ENCODE measurements at regions not wholly inside any gene's neighbourhood (a gene's known extent, or its start where the extent isn't known, plus 50 kb on each side); places are given as distances from the start of the nearest gene placed in this dataset.

DNA sequence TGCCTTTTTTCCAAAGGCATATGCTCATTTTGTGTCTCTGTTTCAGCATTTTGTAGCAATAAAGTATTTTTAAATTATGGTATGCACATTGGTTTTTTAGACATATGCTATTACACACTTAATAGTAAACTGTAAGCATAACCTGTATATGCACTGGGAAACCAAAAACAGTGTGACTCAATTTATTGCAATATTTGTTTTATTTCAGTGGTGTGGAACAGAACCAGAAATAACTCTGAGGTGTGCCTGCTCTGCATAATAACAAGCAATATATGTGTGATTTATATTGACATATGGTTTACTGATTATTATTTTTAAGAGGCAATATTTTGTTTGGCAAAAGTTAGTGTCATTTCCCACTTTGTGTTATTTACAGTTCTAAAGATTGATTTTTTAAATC, 126.6 kb upstream of the CPNE8 start:
- H4K91ac ChIP-seq (replicated peaks; ENCODE audit: insufficient read length, low read length): no peak overlapping the region
- no peak overlapping the region for H3K4me3 ChIP-seq (ENCODE audit: extremely low read depth in 1 of 4, insufficient read depth in 2 of 4, low read depth in 3 of 4, low read length in 4 of 4)
- ChIA-PET POLR2A (ENCODE audit: partially characterized antibody) (no interaction called here), CTCF (ENCODE audit: partially characterized antibody) (interaction anchor here (0.9 kb wide), 1 partner anchor 8 kb away, joined by 3 read pairs; no protein-coding TSS in a partner anchor)
- H3K56ac ChIP-seq (replicated peaks; ENCODE audit: insufficient read length, low read depth, low read length): no peak overlapping the region
- H3K9ac ChIP-seq (replicated peaks in 1 of 4; ENCODE audit: extremely low read depth in 1 of 4, low read depth in 3 of 4, low read length in 3 of 4): no peak overlapping the region
- no peak overlapping the region for H2BK5ac ChIP-seq (ENCODE audit: low read depth, low read length)
- H4K8ac ChIP-seq (ENCODE audit: extremely low read depth, insufficient read depth, low read length): no peak overlapping the region
- H3K27me3 ChIP-seq (replicated peaks in 1 of 4; ENCODE audit: control insufficient read depth in 3 of 4, extremely low read depth in 1 of 4, insufficient read depth in 3 of 4, low read length in 3 of 4): no peaks in the 10 kb centered on the region
- H2BK120ac ChIP-seq (replicated peaks; ENCODE audit: low read depth, low read length): no peak overlapping the region
- no peaks in the 10 kb centered on the region for H3K79me2 ChIP-seq (ENCODE audit: control insufficient read depth in 1 of 2, insufficient read depth in 2 of 2, low read length in 2 of 2)
- no peaks in the 10 kb centered on the region for H3K4me1 ChIP-seq (replicated peaks in 1 of 4; ENCODE audit: control insufficient read depth in 3 of 4, insufficient read depth in 4 of 4, low read length in 3 of 4)
- DNase-seq (ENCODE audit: low read depth in 1 of 2, low spot score in 2 of 2) (no peak), FAIRE-seq (no peak)
- H4K20me1 ChIP-seq (replicated peaks in 1 of 2; ENCODE audit: control insufficient read depth in 1 of 2, insufficient read depth in 2 of 2, low read length in 2 of 2): no peaks in the 10 kb centered on the region
- no peaks in the 10 kb centered on the region for H3K9me3 ChIP-seq (ENCODE audit: insufficient read depth in 2 of 2, low read depth in 1 of 2, low read length in 1 of 2)
- H3K14ac ChIP-seq (ENCODE audit: insufficient read length): no peak overlapping the region
- H3K4ac ChIP-seq (replicated peaks; ENCODE audit: insufficient read length, low read depth, low read length): no peak overlapping the region
- H4K5ac ChIP-seq (ENCODE audit: insufficient read length, low read depth, low read length): no peak overlapping the region
- H2BK12ac ChIP-seq (ENCODE audit: low read depth, low read length): no peak overlapping the region
- no peaks in the 10 kb centered on the region for H3K36me3 ChIP-seq (ENCODE audit: control insufficient read depth in 2 of 4, insufficient read depth in 4 of 4, low read length in 3 of 4)
- no peak overlapping the region for H3K23ac ChIP-seq (ENCODE audit: insufficient read length)
- no peak overlapping the region for H2AK5ac ChIP-seq (ENCODE audit: low read depth, low read length)
- no peaks in the 10 kb centered on the region for H3K79me1 ChIP-seq (ENCODE audit: low read depth, low read length)
- no peak overlapping the region for H2BK20ac ChIP-seq (ENCODE audit: low read length)
- H3K23me2 ChIP-seq (ENCODE audit: low read depth, low read length): no peaks in the 10 kb centered on the region
- H3K4me2 ChIP-seq (ENCODE audit: insufficient read depth in 1 of 2, low read depth in 2 of 2, low read length in 2 of 2): no peak overlapping the region
- H2BK15ac ChIP-seq (ENCODE audit: low read length): no peak overlapping the region
- no peak for TF ChIP-seq CBX8 (IDR thresholded peaks at IDR 0.05; ENCODE audit: borderline replicate concordance, low read depth, low read length)
- TF ChIP-seq SAP30 (IDR thresholded peaks at IDR 0.05; ENCODE audit: insufficient read depth, insufficient replicate concordance, low read length): no peak
- no peak for TF ChIP-seq EZH2 (IDR thresholded peaks at IDR 0.05; ENCODE audit: low read depth, low read length, severe bottlenecking)
- TF ChIP-seq, protein P1, sequence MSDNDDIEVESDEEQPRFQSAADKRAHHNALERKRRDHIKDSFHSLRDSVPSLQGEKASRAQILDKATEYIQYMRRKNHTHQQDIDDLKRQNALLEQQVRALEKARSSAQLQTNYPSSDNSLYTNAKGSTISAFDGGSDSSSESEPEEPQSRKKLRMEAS (IDR thresholded peaks at IDR 0.05): no peak
- TF ChIP-seq RBBP5 (IDR thresholded peaks at IDR 0.05; ENCODE audit: borderline replicate concordance, low read depth, low read length): no peak
- no peak for TF ChIP-seq POU5F1 (IDR thresholded peaks at IDR 0.05; ENCODE audit: low read depth, low read length)
- no peak for TF ChIP-seq POLR2AphosphoS5 (IDR thresholded peaks at IDR 0.05; ENCODE audit: low read depth, low read length)
- TF ChIP-seq TEAD4 (IDR thresholded peaks at IDR 0.05; ENCODE audit: low read depth, low read length): no peak
- TF ChIP-seq SIN3A (conservative IDR thresholded peaks at IDR 0.05 in 1 of 2, IDR thresholded peaks at IDR 0.05 in 1 of 2; ENCODE audit: low read depth in 1 of 2, low read length in 2 of 2): no peak
- TF ChIP-seq GABPA (IDR thresholded peaks at IDR 0.05; ENCODE audit: borderline replicate concordance, insufficient read depth, low read length): no peak
- TF ChIP-seq POLR2A (IDR thresholded peaks at IDR 0.05; ENCODE audit: control extremely low read depth in 1 of 2, low read depth in 2 of 2, low read length in 2 of 2): no peak
- no peak for TF ChIP-seq CEBPB (IDR thresholded peaks at IDR 0.05; ENCODE audit: low read depth, low read length)
- no peak for TF ChIP-seq YY1 (IDR thresholded peaks at IDR 0.05; ENCODE audit: low read depth, low read length)
- TF ChIP-seq KDM1A (IDR thresholded peaks at IDR 0.05; ENCODE audit: borderline replicate concordance, low read length): no peak
- TF ChIP-seq RXRA (IDR thresholded peaks at IDR 0.05; ENCODE audit: insufficient read depth, low read depth, low read length): no peak
- H2AFZ ChIP-seq (ENCODE audit: low read length): no peak overlapping the region
- H3K27ac ChIP-seq (ENCODE audit: low read depth, low read length): no peak overlapping the region
- H3K18ac ChIP-seq (ENCODE audit: extremely low read depth, low read length): no peak overlapping the region
